IPS-NIHi7 (cell line): ENCODE measurements at regions not wholly inside any gene's neighbourhood (a gene's known extent, or its start where the extent isn't known, plus 50 kb on each side); places are given as distances from the start of the nearest gene placed in this dataset.

Source experiments
- DNase-seq: peaks from one replicate; pipeline ENCODE4 v3.0.0; 2012; ENCODE audit warnings: mixed read lengths; ENCODE audit errors: extremely low spot score

DNA sequence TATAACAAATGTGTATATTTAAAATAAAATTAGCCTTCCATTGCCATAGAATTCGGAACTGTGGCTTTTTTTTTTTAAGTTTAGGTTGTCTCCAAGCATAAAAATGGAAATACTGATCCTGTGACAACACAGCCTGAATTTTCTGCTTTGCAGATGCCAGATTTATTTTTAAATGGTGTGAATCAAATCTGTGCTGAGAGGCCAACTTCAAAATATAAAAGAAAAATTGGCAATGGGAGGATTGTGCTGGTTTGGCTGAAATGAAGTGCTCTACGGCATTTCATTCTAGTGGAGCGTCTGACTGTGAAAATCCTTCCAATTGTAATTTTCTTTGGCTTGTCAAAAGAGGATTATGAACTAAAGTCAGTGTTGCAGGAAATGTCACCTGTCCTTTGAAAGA is 580.3 kb upstream of the ZFP42 start:
- no peak for DNase-seq

DNA sequence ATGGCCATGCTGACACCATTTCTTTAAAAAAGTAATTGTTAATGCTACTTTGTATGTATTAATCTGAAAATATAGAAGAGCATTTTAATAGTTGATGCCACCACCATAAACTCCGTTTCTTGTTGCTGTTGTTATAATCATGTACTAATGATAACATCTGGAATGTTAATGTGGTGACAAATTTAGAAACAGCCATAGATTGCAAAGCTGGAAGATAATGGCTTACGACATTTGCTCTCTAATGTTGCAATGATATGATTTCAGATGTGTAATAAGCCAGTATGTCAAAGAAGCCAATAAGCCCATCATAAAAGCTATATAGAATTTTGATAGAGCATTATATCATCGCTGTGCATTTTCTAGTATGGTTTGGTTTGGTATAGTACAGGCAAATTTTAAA is 579.4 kb upstream of the ZFP42 start:
- no peak for DNase-seq

DNA sequence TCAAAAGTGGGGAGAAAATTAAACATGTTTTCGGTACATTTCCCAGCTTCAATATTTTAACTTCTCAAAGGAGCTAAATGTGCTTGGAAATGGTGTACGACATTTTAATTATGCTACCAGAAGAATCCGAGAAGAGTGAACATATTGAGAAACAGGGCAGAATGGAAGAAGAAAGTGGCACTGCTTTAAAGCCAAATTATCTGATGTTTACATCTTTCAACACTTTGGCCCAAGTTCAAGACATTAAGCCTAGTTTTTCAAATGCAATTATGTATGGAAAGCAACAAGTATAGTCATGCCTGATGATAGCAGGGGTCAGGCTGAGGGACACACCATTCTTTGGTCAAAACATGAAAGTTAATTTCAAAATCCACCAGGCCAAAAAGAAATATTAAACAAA is 577.9 kb upstream of the ZFP42 start:
- DNase-seq: no peak

DNA sequence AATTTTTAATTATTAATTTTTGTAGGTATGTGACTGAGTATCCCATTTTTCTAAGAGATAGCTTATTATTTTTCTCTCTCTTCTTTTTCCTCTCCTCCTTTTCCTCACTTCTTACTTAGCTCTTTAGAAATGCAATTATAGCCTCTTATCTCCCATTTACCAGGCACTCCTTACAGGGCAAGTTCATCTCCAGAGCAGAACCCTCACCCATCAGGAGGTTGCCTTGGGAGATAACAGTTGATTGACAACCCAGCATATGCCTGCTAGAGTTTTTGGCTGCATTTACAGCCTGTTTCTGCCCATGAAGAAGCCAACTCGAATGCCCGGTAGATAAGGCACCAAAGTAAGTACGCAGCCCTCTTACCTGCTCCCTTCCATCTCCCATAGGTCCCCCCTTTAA is 572.9 kb upstream of the ZFP42 start:
- no peak for DNase-seq

DNA sequence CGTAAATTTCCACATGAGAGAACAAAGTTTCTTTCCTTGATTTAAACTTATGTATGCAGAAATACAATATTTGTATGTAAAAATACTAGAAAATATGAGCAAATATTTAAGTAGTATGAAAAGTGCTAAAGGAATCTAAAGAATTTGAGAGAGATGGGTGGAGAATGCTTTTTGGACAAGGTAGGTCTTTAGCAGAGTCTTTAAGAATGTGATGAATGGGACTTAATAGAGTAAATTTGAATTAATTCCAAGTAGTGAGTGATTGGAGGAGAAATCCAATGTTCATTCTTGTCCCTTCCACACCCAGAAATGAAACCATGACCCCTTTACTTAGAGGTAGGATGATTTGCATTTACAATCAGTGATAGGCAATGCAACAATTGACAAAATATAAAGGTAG is 570.9 kb upstream of the ZFP42 start:
- DNase-seq: no peak

DNA sequence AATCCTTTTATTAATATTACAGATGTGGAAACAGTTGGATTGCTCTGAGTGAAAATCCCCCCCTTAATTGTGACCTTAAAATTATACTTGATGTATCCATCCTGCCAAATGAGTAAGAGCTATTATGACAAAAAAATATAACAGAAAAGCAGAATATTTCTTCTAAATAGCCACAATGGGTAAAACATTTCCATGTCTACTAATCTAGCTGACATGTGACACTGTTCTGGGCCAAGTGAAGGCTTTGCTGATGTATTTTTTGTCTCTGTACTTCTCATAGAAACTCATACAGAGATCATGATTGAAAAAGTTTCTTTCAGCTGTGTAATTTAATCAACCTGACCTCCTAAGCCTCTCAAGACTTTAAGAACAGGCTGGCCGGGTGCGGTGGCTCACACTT is 569.1 kb upstream of the ZFP42 start:
- no peak for DNase-seq

DNA sequence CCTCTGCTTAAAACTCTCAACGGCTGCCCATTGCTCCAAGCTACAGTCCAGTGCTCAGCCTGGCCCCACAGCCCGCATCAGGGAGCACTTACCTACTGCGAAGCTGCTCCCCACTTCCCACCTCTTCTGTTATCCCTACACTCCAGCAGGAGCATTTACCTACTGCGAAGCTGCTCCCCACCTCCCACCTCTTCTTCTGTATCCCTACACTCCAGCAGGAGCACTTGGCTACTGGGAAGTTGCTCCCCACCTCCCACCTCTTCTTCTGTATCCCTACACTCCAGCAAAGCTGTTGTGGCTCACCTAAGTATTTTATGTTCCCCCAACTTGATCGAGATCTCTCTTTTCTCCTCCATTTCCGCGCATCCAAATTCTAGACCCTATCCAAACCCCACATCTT is 563.3 kb upstream of the ZFP42 start:
- DNase-seq: no peak

DNA sequence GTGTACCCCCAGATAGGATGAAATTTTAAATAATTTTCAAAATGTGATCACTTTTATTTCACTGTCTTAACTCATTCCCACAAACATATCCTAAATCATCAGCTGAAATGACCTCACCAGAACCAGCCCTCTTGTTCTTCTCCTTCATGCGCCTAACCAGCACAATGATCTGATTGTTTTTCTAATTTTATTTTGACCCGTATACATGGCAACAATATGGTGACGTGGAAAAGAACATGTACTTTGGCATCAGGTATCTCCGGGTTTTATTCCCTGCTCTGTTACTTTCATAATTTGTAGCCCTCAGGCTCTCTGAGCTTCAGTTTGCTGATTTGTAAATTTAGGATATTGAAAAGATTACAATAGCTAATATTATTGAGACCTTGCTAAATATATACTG is 562.4 kb upstream of the ZFP42 start:
- no peak for DNase-seq

DNA sequence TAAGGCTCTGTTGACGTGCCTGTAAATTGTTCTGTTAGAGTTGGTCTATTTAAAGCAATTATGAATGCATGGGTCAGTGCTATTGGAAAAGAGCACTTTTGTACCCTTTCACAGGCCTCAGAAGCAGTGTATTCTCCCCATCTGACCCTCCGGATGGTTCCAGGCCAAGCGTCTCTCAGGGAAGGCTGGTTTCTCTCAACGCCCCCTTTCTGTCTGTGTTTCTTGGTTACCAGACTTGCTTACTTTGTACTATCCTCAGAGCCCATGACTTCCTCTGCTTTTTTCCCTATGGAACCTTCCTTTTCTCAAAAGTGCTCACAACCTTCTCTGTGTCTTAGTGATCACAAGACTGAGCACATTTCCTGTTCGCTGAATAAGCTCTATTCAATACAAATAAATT is 559.3 kb upstream of the ZFP42 start:
- no peak for DNase-seq

DNA sequence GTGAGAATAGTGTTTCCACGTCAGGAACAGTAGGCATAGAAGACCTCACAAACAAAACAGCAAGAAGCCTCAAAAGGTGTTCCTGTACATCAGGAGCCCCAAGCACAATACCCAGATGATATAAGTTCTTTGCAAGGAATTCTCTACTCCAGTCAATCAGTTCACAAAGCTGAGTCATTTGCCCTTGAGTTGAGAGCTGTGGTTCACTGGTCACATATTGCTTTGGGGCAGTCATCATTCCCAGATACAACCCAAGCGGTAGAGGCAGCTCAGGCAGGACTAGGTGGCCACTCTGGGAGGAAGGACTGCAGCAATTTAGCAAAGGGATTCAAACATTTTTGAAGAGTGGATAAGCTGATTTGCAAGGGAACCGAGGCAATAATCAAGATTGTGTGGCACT is 551.5 kb upstream of the ZFP42 start:
- DNase-seq: no peak

DNA sequence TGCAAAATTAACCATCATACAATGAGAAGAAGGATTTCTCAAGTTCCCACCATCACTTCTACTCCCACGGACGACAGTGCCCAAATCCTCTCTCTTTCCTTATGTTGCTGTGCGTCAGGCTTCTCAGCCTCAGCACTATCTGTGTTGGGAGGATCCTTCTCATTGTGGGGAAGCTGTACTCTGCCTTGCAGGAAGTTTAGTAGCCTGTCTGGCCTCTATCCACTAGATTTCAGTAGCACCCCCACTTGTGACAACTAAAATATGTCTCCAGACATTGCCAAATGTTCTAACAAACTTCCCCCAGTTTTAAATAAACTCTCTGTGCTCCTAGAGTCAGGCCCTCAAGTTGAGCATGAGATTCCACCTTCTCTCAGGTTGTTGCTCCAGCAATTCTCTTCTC is 545.9 kb upstream of the ZFP42 start:
- no peak for DNase-seq

DNA sequence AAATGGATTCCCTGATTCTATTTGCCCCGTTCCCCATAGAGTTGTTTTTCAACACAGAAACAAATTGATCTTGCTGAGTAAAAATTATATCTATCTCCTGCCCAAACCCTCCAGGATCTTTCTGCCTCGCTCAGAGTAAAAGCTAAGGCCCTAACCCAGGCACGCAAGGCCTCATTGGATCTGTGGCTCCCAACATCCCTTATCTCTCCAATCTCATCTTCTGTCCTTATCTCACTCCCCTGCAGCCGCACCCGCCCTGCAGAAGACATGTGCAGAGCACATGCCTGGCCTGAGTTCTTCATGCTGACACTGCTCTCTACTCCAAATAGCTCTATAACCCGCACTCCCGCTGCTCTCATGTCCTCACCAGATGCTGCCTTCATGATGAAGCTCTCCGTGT is 543.8 kb upstream of the ZFP42 start:
- DNase-seq: no peak

DNA sequence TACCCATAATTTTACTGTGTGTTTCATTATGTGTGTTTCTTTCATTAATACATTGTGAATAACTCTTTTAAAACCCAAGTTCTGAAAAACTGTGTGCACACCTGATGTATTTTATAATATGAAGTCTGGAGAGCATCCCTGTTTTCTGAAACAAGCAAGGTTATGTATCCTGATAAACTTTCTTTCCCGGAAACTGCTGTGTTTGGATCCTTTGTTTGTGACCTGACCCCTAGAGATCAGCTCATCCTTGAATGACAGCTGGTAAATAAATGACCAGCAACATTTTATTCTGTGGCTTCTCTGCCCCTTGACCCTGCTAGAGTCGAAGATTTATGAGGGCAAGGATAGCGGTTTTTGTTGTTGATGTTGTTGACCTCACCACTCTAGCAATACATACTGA is 535.6 kb upstream of the ZFP42 start:
- DNase-seq: no peak

DNA sequence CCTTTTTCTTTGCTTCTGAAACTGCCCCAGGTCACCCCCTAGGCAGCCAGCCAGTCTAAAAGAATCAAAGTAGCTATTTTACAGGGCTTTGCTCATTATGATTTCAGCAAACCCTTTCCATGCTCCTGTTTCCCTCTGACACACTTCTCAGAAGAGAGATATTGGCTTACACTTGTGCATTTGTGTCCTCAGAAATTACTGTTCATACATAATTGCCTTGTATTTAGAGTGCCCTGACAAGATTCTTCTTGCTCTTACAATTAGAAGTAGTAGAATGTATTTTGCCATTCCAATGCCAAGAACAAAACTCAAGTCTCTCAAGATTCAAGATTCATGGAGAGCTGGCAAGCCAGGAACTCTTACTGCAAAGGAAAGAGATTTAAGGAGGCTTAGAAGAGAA is 531.0 kb upstream of the ZFP42 start:
- DNase-seq: no peak

DNA sequence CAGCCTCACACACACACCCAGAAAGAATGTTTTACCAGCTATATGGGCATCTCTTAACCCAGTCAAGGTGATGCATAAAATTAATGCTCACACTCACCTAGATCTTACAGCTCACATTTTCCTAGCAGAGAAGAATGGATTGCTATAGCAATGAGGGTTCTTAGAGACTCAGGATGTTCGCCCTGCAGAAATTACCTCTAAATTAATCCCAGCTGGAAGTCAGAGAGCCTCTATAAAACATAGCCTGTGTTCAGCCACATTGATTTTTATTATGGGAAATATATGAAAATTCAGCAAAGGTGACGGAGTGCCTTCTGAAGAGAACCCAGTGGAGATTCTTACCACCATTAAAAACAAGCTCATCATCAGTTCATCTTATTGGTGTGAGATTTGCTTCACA is 528.3 kb upstream of the ZFP42 start:
- no peak for DNase-seq

DNA sequence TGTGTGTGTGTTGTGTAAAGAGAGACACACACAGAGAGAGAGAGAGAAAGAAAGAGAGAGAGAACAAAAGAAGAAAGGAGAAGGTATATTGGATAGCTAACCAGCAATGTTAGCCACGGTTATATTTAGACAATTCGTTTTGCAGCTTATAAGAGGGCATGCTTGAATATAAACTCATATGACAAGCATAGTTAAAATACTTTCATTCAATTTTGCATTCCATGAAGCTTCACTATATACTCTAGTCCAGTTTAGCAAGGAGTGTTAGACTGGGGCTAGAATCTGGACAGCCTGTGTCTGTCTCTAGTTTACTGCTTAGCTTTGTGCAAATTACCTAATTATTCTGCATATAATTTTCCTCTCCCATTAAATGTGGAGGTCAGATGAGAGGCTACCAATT is 525.9 kb upstream of the ZFP42 start:
- no peak for DNase-seq

DNA sequence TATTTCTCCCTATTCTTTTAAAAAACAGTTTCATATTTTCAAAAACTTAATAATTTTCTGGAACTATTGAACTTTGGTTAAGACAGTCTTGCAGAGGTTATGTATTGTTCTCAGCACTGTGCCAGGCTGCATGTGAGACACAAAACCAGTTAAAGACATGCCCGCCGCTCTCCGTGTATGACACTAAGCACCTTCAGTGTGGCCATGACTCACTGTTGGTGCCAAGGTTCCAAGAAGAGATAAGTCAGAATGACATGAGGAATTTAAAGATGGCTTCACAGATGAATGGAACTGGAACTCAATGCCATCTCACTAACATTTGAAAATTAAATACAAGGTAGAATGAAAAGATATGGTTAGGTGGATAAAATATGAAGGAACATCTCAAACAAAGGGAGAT is 525.5 kb upstream of the ZFP42 start:
- no peak for DNase-seq

DNA sequence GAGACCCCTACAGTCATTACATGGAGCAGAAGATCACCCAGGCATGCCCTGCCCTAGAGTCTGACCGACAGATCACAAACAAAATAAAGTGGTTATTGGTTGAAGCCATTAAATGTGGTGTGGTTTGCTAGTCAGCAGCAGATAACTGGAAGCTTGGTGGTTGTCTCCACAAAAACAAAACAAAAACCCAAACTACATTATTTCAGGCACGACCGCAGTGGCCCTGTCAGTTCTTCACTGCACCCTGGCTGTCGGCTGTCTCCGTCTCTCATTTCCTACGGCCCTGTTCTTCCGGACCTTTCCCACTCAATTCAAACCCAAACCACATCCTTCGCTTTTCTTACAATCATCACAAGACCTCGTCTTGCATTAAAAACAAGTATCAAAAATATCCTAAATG is 521.3 kb upstream of the ZFP42 start:
- DNase-seq: no peak

DNA sequence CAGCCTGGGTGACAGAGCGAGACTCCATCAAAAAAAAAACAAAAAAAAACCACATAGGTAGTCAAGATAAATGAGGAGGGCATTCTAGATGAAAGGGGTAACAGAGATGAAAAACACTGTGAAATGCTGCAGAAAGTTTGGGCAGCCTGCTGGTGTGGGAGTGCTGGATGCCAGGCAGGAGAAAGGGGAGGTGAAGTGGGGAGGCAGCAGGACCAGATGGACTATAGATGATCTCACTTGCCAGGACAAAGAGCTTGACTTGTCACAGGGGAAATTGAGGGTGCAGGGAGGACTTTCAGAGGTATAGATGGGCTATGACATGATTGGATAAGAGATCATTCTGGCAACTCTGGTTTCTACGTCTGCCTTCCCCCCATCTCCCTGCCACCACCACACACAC is 519.7 kb upstream of the ZFP42 start:
- no peak for DNase-seq

DNA sequence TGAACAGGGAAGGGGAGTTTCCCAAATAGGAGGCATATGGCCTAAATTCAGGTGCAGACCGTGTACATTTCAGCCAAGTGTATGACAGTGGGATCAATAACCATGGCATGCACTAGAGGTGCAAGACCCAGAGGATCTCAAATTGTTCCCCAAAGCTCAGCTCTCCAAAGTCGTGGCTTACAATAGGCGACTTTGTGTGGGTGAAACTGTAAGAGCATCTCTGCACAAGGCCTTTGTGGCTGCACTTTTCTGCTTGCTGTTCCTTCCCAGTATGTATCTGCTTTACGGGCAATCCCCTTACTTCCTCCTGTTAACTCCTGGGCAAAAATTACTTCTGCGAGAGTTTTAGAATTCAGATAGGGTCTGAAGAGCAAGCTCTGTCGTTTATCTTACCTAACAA is 518.3 kb upstream of the ZFP42 start:
- no peak for DNase-seq

DNA sequence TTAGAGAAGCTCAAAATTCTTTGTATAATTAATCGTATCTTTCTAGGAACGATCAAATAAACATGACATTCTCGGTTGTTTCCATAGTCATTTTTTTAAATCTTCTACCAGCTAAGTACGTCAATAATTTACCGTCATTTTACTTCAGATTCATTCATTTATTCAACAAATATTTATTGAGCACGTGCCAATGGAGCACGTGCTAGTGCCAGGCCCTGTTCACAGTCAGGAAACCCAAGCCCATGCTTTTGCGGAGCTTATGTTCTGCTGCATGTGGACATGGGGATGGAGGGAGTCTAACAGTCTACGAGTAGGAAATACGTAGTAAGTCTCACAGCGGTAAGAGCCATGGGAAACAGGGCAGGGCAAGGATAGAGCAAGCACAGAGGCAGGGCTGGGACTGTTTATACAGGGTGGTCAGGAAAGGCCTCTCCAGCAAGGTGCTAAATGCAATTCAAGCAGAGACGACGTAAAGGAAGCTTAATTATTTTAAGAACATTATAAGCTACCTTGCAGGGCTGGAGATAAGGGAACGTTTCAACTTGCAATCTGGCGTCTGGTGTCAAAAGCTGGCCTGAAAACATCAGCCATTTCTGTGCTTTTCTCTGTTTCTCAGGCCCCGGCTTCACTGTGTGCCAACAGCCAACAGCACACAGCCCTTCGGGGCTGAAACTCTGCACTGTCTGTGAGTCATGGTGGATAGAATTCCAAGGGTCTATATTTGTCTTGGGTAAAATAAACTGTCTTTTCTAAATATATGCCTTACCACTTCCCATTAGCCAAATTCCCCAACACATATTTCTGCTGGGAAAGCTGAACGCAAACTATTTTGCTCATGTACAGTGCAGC is 517.1 kb upstream of the ZFP42 start:
- no peak for DNase-seq

DNA sequence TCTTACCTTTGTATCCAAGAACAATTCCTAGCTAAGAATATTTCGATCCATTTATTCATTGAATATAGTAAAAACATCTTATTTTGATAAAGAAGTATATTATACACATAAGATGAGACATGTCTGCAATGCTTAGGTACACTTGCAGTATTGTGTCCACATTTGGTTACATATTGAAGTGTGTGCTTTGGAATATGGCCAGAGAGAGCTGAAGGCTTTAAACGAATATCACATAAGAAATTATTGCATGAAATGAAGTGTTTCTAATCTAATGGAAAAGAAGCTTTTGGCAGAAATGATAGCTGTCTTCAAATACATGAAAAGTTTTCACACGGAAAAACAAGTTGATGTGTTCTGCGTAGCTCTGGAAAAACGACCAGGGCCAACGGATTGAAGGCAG is 516.1 kb upstream of the ZFP42 start:
- DNase-seq: no peak

DNA sequence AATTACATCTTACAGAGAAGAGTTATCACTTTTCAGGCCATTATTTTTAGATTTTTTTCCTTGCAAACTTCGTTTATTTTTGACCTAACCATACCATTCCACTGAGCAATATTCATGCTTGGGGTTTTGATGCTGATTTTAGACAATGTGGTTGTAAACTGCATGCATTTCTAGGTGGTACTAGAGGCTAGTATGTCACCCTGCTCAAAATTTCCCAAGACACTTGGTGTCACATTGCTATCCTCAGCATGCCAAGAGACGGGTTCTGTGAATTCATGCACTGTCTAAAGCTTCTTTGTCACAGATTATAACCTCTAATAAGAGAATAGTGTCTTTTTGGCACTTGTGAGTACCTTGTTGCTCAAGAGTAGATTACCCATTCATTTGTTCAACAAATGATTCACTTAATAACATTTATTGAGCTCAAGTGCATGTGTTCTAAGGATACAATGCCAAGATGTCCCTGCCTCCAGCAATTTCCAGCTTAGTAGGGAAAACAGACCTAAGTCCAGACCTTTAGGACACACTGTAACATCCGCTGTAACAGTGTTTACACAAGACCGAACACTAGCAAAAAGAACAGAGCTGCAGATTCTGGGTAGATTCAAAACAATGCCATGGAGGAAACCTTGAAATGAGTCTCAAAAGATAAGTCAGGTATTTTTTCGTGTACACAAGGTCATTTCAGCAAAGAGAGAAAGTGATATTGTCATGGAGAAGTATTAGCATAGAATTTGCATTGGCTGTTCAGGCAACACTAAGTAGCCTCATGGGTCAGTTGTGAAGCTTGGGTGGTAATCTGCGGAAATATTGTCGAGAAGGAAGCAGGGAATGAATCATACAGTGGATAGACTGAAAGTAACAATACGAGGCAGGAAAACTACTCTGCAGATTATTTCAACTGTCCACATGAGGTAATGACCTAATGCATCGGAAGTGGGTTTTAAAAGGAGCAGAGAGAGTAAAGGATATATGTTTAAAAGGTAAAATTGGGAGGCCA is 515.1 kb upstream of the ZFP42 start:
- no peak for DNase-seq
